Common myeloid progenitor, CD34-positive (primary cell): ENCODE measurements at regions not wholly inside any gene's neighbourhood (a gene's known extent, or its start where the extent isn't known, plus 50 kb on each side); places are given as distances from the start of the nearest gene placed in this dataset.

Source experiments
- CTCF ChIA-PET: fragments of 350-600 bp; sonication (Branson Sonifier 250); formaldehyde crosslinking; loops from one replicate; lab custom pipeline; 2021; ENCODE audit warnings: antibody characterized with exemption; lab: Charles Lee
- POLR2A ChIA-PET: fragments of 350-600 bp; sonication (Branson Sonifier 250); formaldehyde crosslinking; loops from one replicate; lab custom pipeline; 2021; ENCODE audit warnings: antibody characterized with exemption; lab: Charles Lee
- DNase-seq, 3 donors: peaks; one replicate each; pipeline versions ENCODE4 v3.0.0 to v3.0.0-alpha.2; 2013
- H3K27ac ChIP-seq, 2 experiments: 1 replicate in 1 of 2; 2 replicates in 1 of 2; pipeline ENCODE4 v1.7.0; 2013; ENCODE audit warnings: inconsistent platforms in 2 of 2, low read length in 2 of 2, mild to moderate bottlenecking in 2 of 2, low read depth in 1 of 2, moderate library complexity in 1 of 2; ENCODE audit not compliant: severe bottlenecking in 2 of 2, insufficient read depth in 1 of 2, poor library complexity in 1 of 2
- H3K27me3 ChIP-seq, 5 experiments: replicated peaks in 2 of 5; 1 replicate in 3 of 5; 2 replicates in 2 of 5; pipeline versions ENCODE4 v1.6.1 to v1.7.0; 2013; ENCODE audit warnings: low read length in 4 of 5, mild to moderate bottlenecking in 2 of 5, moderate library complexity in 2 of 5, inconsistent platforms in 1 of 5; ENCODE audit not compliant: insufficient read depth in 5 of 5, control insufficient read depth in 4 of 5
- H3K36me3 ChIP-seq, 4 experiments: 1 replicate in 2 of 4; 2 replicates in 2 of 4; pipeline versions ENCODE4 v1.6.1 to v1.7.0; 2013; ENCODE audit warnings: low read length in 3 of 4, control low read depth in 1 of 4, mild to moderate bottlenecking in 1 of 4; ENCODE audit not compliant: control insufficient read depth in 4 of 4, insufficient read depth in 4 of 4
- H3K4me1 ChIP-seq, 4 experiments: 1 replicate in 3 of 4; 2 replicates in 1 of 4; pipeline versions ENCODE4 v1.6.1 to v1.7.1; 2013; ENCODE audit warnings: low read length in 3 of 4, mild to moderate bottlenecking in 3 of 4, control low read depth in 1 of 4, inconsistent platforms in 1 of 4, moderate library complexity in 1 of 4; ENCODE audit not compliant: control insufficient read depth in 4 of 4, insufficient read depth in 4 of 4; ENCODE audit errors: control extremely low read depth in 1 of 4
- H3K4me3 ChIP-seq, 7 experiments: 1 replicate in 4 of 7; 2 replicates in 3 of 7; pipeline versions ENCODE4 v1.5.1 to v1.7.0; 2013; ENCODE audit warnings: mild to moderate bottlenecking in 7 of 7, low read length in 6 of 7, moderate library complexity in 6 of 7, inconsistent platforms in 2 of 7, low read depth in 2 of 7, control low read depth in 1 of 7; ENCODE audit not compliant: insufficient read depth in 4 of 7, control insufficient read depth in 1 of 7; ENCODE audit errors: extremely low read depth in 1 of 7
- H3K9me3 ChIP-seq, 5 experiments: 1 replicate in 4 of 5; 2 replicates in 1 of 5; pipeline versions ENCODE4 v1.6.1 to v1.7.1; 2013; ENCODE audit warnings: low read length in 4 of 5, mild to moderate bottlenecking in 2 of 5, inconsistent platforms in 1 of 5, low read depth in 1 of 5, moderate library complexity in 1 of 5; ENCODE audit not compliant: control insufficient read depth in 4 of 5, insufficient read depth in 2 of 5; ENCODE audit errors: control extremely low read depth in 1 of 5
- WGBS: methylation state at CpG from one replicate; pipeline ENCODE4 v1.1.5; 2013; ENCODE audit not compliant: insufficient coverage; 5-methylcytosine and 5-hydroxymethylcytosine counted together

DNA sequence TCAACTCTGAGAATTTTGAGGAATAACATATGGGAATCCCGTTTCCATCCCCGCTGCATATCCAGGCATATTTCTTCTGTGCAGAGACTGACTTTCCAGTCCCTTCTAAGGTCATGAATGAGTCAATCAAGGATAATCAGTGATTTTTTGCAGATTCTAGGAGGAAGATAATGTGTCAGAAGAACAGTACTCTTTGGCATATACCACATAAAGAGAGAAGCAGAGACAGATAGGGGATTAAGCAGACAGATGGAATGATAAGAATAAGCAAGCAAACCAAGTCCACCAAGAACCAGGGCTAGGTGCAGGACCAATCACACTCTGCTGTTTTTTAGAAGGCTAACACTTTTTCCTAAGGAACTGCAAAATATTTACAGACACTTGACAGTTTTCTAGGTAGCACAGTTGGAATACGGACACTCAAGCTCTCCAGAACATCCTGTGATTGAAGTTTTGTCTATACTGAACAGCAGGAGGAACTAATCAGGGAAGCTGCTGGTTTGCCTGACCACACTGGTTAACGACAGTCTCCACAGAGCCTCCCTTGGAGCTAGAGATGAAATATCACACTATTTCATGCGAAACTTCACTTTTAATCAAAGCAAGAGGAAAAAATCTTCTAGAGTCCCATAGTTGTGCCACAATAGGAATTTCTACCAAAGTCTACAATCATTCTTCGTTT, 450.0 kb upstream of the KCNMB2 start:
- Histone ChIP-seq H3K9me3 (peaks cover 0 to 4% (median 0%) of the 10 kb centered on the region in 5 experiments), H3K36me3 (no peaks in the 10 kb centered on the region), H3K4me1 (peaks cover 17 to 35% (median 31%) of the 10 kb centered on the region in 4 experiments), H3K27ac (no peak overlapping the region), H3K27me3 (no peaks in the 10 kb centered on the region), H3K4me3 (no peak overlapping the region)
- POLR2A ChIA-PET: interaction anchor here (0.5 kb wide), 1 partner anchor 251 kb away, joined by 3 read pairs; no protein-coding TSS in a partner anchor
- WGBS: 40% methylated on average over 5 of the region's 6 CpGs
- peak; percentile 16 to 65 (median 51) for DNase-seq
- CTCF ChIA-PET: interaction anchor here (0.5 kb wide), 1 partner anchor 911 kb away, joined by 3 read pairs; no protein-coding TSS in a partner anchor

- Histone ChIP-seq H3K36me3 (no peaks in the 10 kb centered on the region), H3K4me3 (no peak overlapping the region), H3K9me3 (peaks cover 0 to 4% (median 0%) of the 10 kb centered on the region in 5 experiments), H3K4me1 (peaks cover 17 to 34% (median 30%) of the 10 kb centered on the region in 4 experiments), H3K27ac (no peak overlapping the region), H3K27me3 (no peaks in the 10 kb centered on the region)
- DNase-seq: no peak
- ChIA-PET POLR2A (no interaction called here), CTCF (interaction anchor here (1.2 to 1.3 kb wide), 2 partner anchors 10 kb away, joined by 3 to 5 read pairs; no protein-coding TSS in a partner anchor)
These were observed 448.9 kb upstream of the KCNMB2 start for GRCh38 chr3:178087376-178087775.

- H3K9me3 ChIP-seq: peaks cover 0 to 8% (median 5%) of the 10 kb centered on the region in 5 experiments
- peaks cover 14 to 31% (median 27%) of the 10 kb centered on the region in 4 experiments for H3K4me1 ChIP-seq
- no CpG with 5 or more reads among the region's 1 CpG for WGBS
- CTCF ChIA-PET: no interaction called here
- H3K4me3 ChIP-seq: no peak overlapping the region
- no peak overlapping the region for H3K27ac ChIP-seq
- POLR2A ChIA-PET: no interaction called here
- no peaks in the 10 kb centered on the region for H3K36me3 ChIP-seq
- H3K27me3 ChIP-seq: no peaks in the 10 kb centered on the region
- DNase-seq: no peak
These were observed 447.3 kb upstream of the KCNMB2 start for GRCh38 chr3:178088963-178089362.

GRCh38 chr3:178090899-178091298, 445.3 kb upstream of the KCNMB2 start:
- H3K27ac ChIP-seq: no peak overlapping the region

GRCh38 chr3:178095522-178095921, 440.7 kb upstream of the KCNMB2 start:
- no peaks in the 10 kb centered on the region for H3K36me3 ChIP-seq
- ChIA-PET POLR2A (no interaction called here), CTCF (no interaction called here)
- no peaks in the 10 kb centered on the region for H3K27me3 ChIP-seq
- H3K27ac ChIP-seq: no peak overlapping the region
- H3K9me3 ChIP-seq: peaks cover 0 to 11% (median 5%) of the 10 kb centered on the region in 5 experiments
- no peak for DNase-seq
- H3K4me3 ChIP-seq: no peak overlapping the region
- 100% methylated on average over 2 of the region's 2 CpGs for WGBS
- no peaks in the 10 kb centered on the region for H3K4me1 ChIP-seq

More at GRCh38 chr3:178090899-178091298, 445.3 kb upstream of the KCNMB2 start:
- H3K9me3 ChIP-seq: peaks cover 0 to 11% (median 5%) of the 10 kb centered on the region in 5 experiments
- 100% methylated on average over 1 of the region's 1 CpG for WGBS
- no peak overlapping the region for H3K4me3 ChIP-seq
- DNase-seq: no peak
- H3K4me1 ChIP-seq: peaks cover 3 to 11% (median 8%) of the 10 kb centered on the region in 4 experiments
- H3K27me3 ChIP-seq: no peaks in the 10 kb centered on the region
- ChIA-PET POLR2A (no interaction called here), CTCF (no interaction called here)
- no peaks in the 10 kb centered on the region for H3K36me3 ChIP-seq

DNA sequence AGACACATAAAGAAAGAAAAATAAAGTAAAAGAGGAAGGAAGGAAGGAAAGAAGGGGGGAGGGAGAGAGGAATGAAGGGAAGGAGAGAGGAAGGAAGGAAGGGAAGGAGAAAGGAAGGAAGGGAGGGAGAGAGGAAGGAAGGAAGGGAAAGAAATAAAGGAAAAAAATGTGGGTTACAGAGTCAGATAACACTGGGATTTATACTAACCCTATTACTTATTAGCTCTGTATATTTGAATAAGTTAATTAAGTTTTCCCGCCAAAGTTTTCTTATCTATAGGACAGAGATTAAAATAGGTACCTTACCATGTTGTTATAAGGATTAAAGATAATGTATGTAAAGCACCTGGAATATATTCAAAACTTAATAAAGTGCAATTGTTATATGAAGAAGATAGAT, 439.3 kb upstream of the KCNMB2 start:
- no peaks in the 10 kb centered on the region for H3K27me3 ChIP-seq
- CTCF ChIA-PET: interaction anchor here (1.4 kb wide), 1 partner anchor 9 kb away, joined by 5 read pairs; no protein-coding TSS in a partner anchor
- no CpG with 5 or more reads among the region's 1 CpG for WGBS

DNA sequence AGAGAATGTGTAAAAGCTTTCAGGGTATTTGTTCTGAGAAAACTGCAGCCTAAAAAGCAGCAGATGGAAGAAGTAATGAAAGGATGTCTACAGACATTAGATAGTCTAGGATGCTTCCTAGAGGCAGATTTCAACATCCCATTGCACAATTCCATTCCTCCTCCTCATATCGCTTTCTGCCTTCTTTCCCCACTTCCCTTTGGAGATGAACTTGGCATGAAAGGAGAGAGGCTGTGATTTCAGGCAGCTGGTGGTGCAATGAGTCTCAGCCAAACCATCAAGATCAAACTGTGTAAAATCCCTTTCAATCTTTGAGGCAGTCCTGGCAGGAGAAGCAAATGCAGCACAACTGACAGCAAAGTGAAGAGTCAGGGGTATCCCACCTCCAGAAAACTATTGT, 438.7 kb upstream of the KCNMB2 start:
- whole genome bisulfite sequencing: no CpG with 5 or more reads among the region's 1 CpG
- no peak for DNase-seq
- no peak overlapping the region for H3K4me3 ChIP-seq
- ChIA-PET CTCF (interaction anchor here (1.4 kb wide), 1 partner anchor 10 kb away, joined by 5 read pairs; no protein-coding TSS in a partner anchor), POLR2A (no interaction called here)
- no peaks in the 10 kb centered on the region for H3K27me3 ChIP-seq
- H3K36me3 ChIP-seq: no peaks in the 10 kb centered on the region
- no peak overlapping the region for H3K27ac ChIP-seq
- peaks cover 0 to 9% (median 5%) of the 10 kb centered on the region in 5 experiments for H3K9me3 ChIP-seq
- no peaks in the 10 kb centered on the region for H3K4me1 ChIP-seq

More for the DNA sequence above, 439.3 kb upstream of the KCNMB2 start:
- POLR2A ChIA-PET: no interaction called here
- Histone ChIP-seq H3K4me3 (no peak overlapping the region), H3K27ac (no peak overlapping the region), H3K36me3 (no peaks in the 10 kb centered on the region), H3K4me1 (no peaks in the 10 kb centered on the region), H3K9me3 (peaks cover 0 to 11% (median 5%) of the 10 kb centered on the region in 5 experiments)
- DNase-seq: no peak
